PC-3 (cell line): ENCODE measurements at regions not wholly inside any gene's neighbourhood (a gene's known extent, or its start where the extent isn't known, plus 50 kb on each side); places are given as distances from the start of the nearest gene placed in this dataset.

Experiments used
- CTCF ChIP-seq: fragments of 300-600 bp; sonication (generic); conservative IDR thresholded peaks from 2 replicates; pipeline ENCODE4 v1.5.1; 2017; ENCODE audit warnings: antibody characterized with exemption, low read depth, mild to moderate bottlenecking, low read length
- EZH2 ChIP-seq: fragments of 300-600 bp; sonication (generic); IDR thresholded peaks from one replicate; pipeline ENCODE4 v1.6.1; 2017; ENCODE audit warnings: antibody characterized with exemption, mild to moderate bottlenecking, low read length; ENCODE audit not compliant: unreplicated experiment

GRCh38 chr14:55927028-55927427, 191.2 kb upstream of the PELI2 start:
- no peak for TF ChIP-seq EZH2
- no peak for TF ChIP-seq CTCF
